Stimulated activated memory B cell treated with anti-CD40 and anti-IgM and Interleukin-4, amounts not matched to agents 10 μg/mL and 1 μg/mL and 100 μg/mL, for 72 hours (primary cell): ENCODE measurements at regions not wholly inside any gene's neighbourhood (a gene's known extent, or its start where the extent isn't known, plus 50 kb on each side); places are given as distances from the start of the nearest gene placed in this dataset.
"Not testable (repeated sequence)": the region's sequence is repeated elsewhere in the genome, so short reads cannot be mapped to it uniquely, and the experiment has no call there.

Experiments
- ATAC-seq: fragments of 150-1000 bp; cut with Tn5 transposase; 2 replicates; pipeline ENCODE4 v1.10.0; 2021
- H3K27ac Mint-ChIP-seq: one replicate; pipeline ENCODE4 v1.8.0; 2022; ENCODE audit warnings: mild to moderate bottlenecking, mixed read lengths
- H3K27me3 Mint-ChIP-seq: one replicate; pipeline ENCODE4 v1.8.0; 2022; ENCODE audit warnings: mixed read lengths
- H3K36me3 Mint-ChIP-seq: one replicate; pipeline ENCODE4 v1.8.0; 2022; ENCODE audit warnings: mixed read lengths
- H3K4me1 Mint-ChIP-seq: one replicate; pipeline ENCODE4 v1.8.0; 2022; ENCODE audit warnings: mixed read lengths
- H3K4me3 Mint-ChIP-seq: one replicate; pipeline ENCODE4 v1.8.0; 2022; ENCODE audit warnings: mild to moderate bottlenecking, moderate library complexity, mixed read lengths
- H3K9me3 Mint-ChIP-seq: one replicate; pipeline ENCODE4 v1.8.0; 2022; ENCODE audit warnings: mixed read lengths

- Mint-ChIP-seq H3K9me3 (no peaks in the 10 kb centered on the region), H3K4me3 (no peak overlapping the region), H3K4me1 (no peaks in the 10 kb centered on the region), H3K27me3 (no peaks in the 10 kb centered on the region), H3K27ac (no peak overlapping the region), H3K36me3 (no peaks in the 10 kb centered on the region)
- ATAC-seq, result no peak
These were observed 187.5 kb upstream of the SYNPR start for GRCh38 chr3:63090656-63091055.

- no peak for ATAC-seq
- H3K9me3 Mint-ChIP-seq, result no peaks in the 10 kb centered on the region
- H3K4me1 Mint-ChIP-seq, result no peaks in the 10 kb centered on the region
- H3K36me3 Mint-ChIP-seq, result no peaks in the 10 kb centered on the region
- no peaks in the 10 kb centered on the region for H3K27me3 Mint-ChIP-seq
- no peak overlapping the region for H3K27ac Mint-ChIP-seq
- no peak overlapping the region for H3K4me3 Mint-ChIP-seq
These were observed 185.6 kb upstream of the SYNPR start for GRCh38 chr3:63092515-63092914.

- Mint-ChIP-seq H3K27ac (no peak overlapping the region), H3K4me3 (no peak overlapping the region), H3K9me3 (no peaks in the 10 kb centered on the region), H3K4me1 (no peaks in the 10 kb centered on the region), H3K27me3 (no peaks in the 10 kb centered on the region), H3K36me3 (no peaks in the 10 kb centered on the region)
- no peak for ATAC-seq
These were observed 183.3 kb upstream of the SYNPR start for GRCh38 chr3:63094642-63095408.

- ATAC-seq, result no peak
- H3K27ac Mint-ChIP-seq, result no peak overlapping the region
These were observed 181.7 kb upstream of the SYNPR start for GRCh38 chr3:63096248-63097058.

GRCh38 chr3:63097396-63097795, 180.7 kb upstream of the SYNPR start:
- Mint-ChIP-seq H3K4me3 (no peak overlapping the region), H3K9me3 (no peaks in the 10 kb centered on the region), H3K27me3 (no peaks in the 10 kb centered on the region), H3K27ac (no peak overlapping the region), H3K4me1 (no peaks in the 10 kb centered on the region), H3K36me3 (no peaks in the 10 kb centered on the region)
- ATAC-seq, result no peak

More at GRCh38 chr3:63096248-63097058, 181.7 kb upstream of the SYNPR start:
- no peak overlapping the region for H3K4me3 Mint-ChIP-seq
- no peaks in the 10 kb centered on the region for H3K9me3 Mint-ChIP-seq
- H3K4me1 Mint-ChIP-seq, result no peaks in the 10 kb centered on the region
- H3K27me3 Mint-ChIP-seq, result no peaks in the 10 kb centered on the region
- H3K36me3 Mint-ChIP-seq, result no peaks in the 10 kb centered on the region

- no peaks in the 10 kb centered on the region for H3K27me3 Mint-ChIP-seq
- H3K9me3 Mint-ChIP-seq, result peaks cover 5% of the 10 kb centered on the region
- H3K4me1 Mint-ChIP-seq, result no peaks in the 10 kb centered on the region
- no peak overlapping the region for H3K4me3 Mint-ChIP-seq
- H3K36me3 Mint-ChIP-seq, result no peaks in the 10 kb centered on the region
- no peak for ATAC-seq
- H3K27ac Mint-ChIP-seq, result no peak overlapping the region
These were observed 161.2 kb upstream of the SYNPR start for GRCh38 chr3:63116922-63117321.

- no peak overlapping the region for H3K27ac Mint-ChIP-seq
- H3K36me3 Mint-ChIP-seq, result no peaks in the 10 kb centered on the region
- ATAC-seq, result no peak
- H3K27me3 Mint-ChIP-seq, result no peaks in the 10 kb centered on the region
- no peak overlapping the region for H3K4me3 Mint-ChIP-seq
- H3K9me3 Mint-ChIP-seq, result no peaks in the 10 kb centered on the region
- H3K4me1 Mint-ChIP-seq, result no peaks in the 10 kb centered on the region
These were observed 154.0 kb upstream of the SYNPR start for GRCh38 chr3:63124090-63124489.

GRCh38 chr3:63126530-63126929, 151.6 kb upstream of the SYNPR start:
- Mint-ChIP-seq H3K4me3 (no peak overlapping the region), H3K27ac (no peak overlapping the region), H3K27me3 (no peaks in the 10 kb centered on the region), H3K9me3 (no peaks in the 10 kb centered on the region), H3K36me3 (no peaks in the 10 kb centered on the region), H3K4me1 (no peaks in the 10 kb centered on the region)
- no peak for ATAC-seq

- H3K4me1 Mint-ChIP-seq, result no peaks in the 10 kb centered on the region
- H3K27ac Mint-ChIP-seq, result no peak overlapping the region
- no peak for ATAC-seq
These were observed 149.7 kb upstream of the SYNPR start for GRCh38 chr3:63128380-63128779.

GRCh38 chr3:63130625-63131024, 147.5 kb upstream of the SYNPR start:
- no peaks in the 10 kb centered on the region for H3K27me3 Mint-ChIP-seq
- H3K4me1 Mint-ChIP-seq, result no peaks in the 10 kb centered on the region
- H3K36me3 Mint-ChIP-seq, result no peaks in the 10 kb centered on the region
- H3K27ac Mint-ChIP-seq, result no peak overlapping the region
- H3K9me3 Mint-ChIP-seq, result no peaks in the 10 kb centered on the region
- no peak for ATAC-seq
- H3K4me3 Mint-ChIP-seq, result no peak overlapping the region

More at GRCh38 chr3:63128380-63128779, 149.7 kb upstream of the SYNPR start:
- Mint-ChIP-seq H3K4me3 (no peak overlapping the region), H3K9me3 (no peaks in the 10 kb centered on the region), H3K27me3 (no peaks in the 10 kb centered on the region), H3K36me3 (no peaks in the 10 kb centered on the region)

GRCh38 chr3:63132461-63133250, 145.5 kb upstream of the SYNPR start:
- no peaks in the 10 kb centered on the region for H3K4me1 Mint-ChIP-seq
- no peaks in the 10 kb centered on the region for H3K27me3 Mint-ChIP-seq
- no peaks in the 10 kb centered on the region for H3K9me3 Mint-ChIP-seq
- no peak for ATAC-seq
- no peak overlapping the region for H3K4me3 Mint-ChIP-seq
- H3K36me3 Mint-ChIP-seq, result no peaks in the 10 kb centered on the region
- H3K27ac Mint-ChIP-seq, result no peak overlapping the region

GRCh38 chr3:63135367-63135766, 142.7 kb upstream of the SYNPR start:
- H3K36me3 Mint-ChIP-seq, result no peaks in the 10 kb centered on the region
- H3K27me3 Mint-ChIP-seq, result no peaks in the 10 kb centered on the region
- H3K9me3 Mint-ChIP-seq, result peaks cover 3% of the 10 kb centered on the region
- H3K4me3 Mint-ChIP-seq, result no peak overlapping the region
- no peak for ATAC-seq
- no peak overlapping the region for H3K27ac Mint-ChIP-seq
- H3K4me1 Mint-ChIP-seq, result no peaks in the 10 kb centered on the region

GRCh38 chr3:63136249-63136648, 141.9 kb upstream of the SYNPR start:
- H3K9me3 Mint-ChIP-seq, H3K27me3 Mint-ChIP-seq, H3K4me3 Mint-ChIP-seq, H3K36me3 Mint-ChIP-seq, H3K27ac Mint-ChIP-seq, H3K4me1 Mint-ChIP-seq, ATAC-seq: not testable (repeated sequence)

GRCh38 chr3:63142681-63143080, 135.4 kb upstream of the SYNPR start:
- Mint-ChIP-seq H3K36me3 (no peaks in the 10 kb centered on the region), H3K4me1 (no peaks in the 10 kb centered on the region), H3K4me3 (no peak overlapping the region), H3K9me3 (peaks cover 5% of the 10 kb centered on the region), H3K27ac (no peak overlapping the region), H3K27me3 (no peaks in the 10 kb centered on the region)
- no peak for ATAC-seq

- ATAC-seq, result no peak
- Mint-ChIP-seq H3K4me1 (no peaks in the 10 kb centered on the region), H3K27me3 (no peaks in the 10 kb centered on the region), H3K36me3 (no peaks in the 10 kb centered on the region), H3K4me3 (no peak overlapping the region), H3K9me3 (peaks cover 3% of the 10 kb centered on the region), H3K27ac (no peak overlapping the region)
These were observed 132.0 kb upstream of the SYNPR start for GRCh38 chr3:63146154-63146553.
